ENCODE measurements at regions not wholly inside any gene's neighbourhood (a gene's known extent, or its start where the extent isn't known, plus 50 kb on each side); places are given as distances from the start of the nearest gene placed in this dataset.

GRCh38 chr2:226136739-226137138, 662.9 kb downstream of the IRS1 start:
- DNase-seq (ENCODE audit: low read depth in 1 of 2, low spot score in 1 of 2) (peak in 1 of 2 experiments; percentile 28), FAIRE-seq (no peak), ATAC-seq (peak in 1 of 2 experiments; percentile 55; a peak in 3 of 6 replicates)
- WGBS (ENCODE audit: missing lambda C conversion rate), result 84% methylated on average over 4 of the region's 4 CpGs
- H3K4me1 ChIP-seq, result peaks cover 20% of the 10 kb centered on the region
- H3K4me2 ChIP-seq, result peak overlapping the region; percentile 48; the same call in 2 of the 3 replicates
- no peak overlapping the region for H3K4me3 ChIP-seq
- ChIA-PET CTCF (interaction anchor here (0.9 to 1.5 kb wide), 3 partner anchors 10 to 247 kb away, joined by 3 to 4 read pairs (median 3); no protein-coding TSS in a partner anchor), POLR2A (no interaction called here)
- no peak for TF ChIP-seq HES2 (IDR thresholded peaks at IDR 0.05)
- no peak for TF ChIP-seq RARB (CRISPR knock-in tag; IDR thresholded peaks at IDR 0.05)
- TF ChIP-seq POLR2A (IDR thresholded peaks at IDR 0.05; ENCODE audit: low read length), result no peak
- TF ChIP-seq CTCF (IDR thresholded peaks at IDR 0.05), result no peak
- no peak for TF ChIP-seq PBX3 (IDR thresholded peaks at IDR 0.05)
- TF ChIP-seq RCOR1 (IDR thresholded peaks at IDR 0.05; ENCODE audit: low read depth, low read length), result no peak
- no peak for TF ChIP-seq KDM5A (IDR thresholded peaks at IDR 0.05)
- TF ChIP-seq HDAC2 (IDR thresholded peaks at IDR 0.05), result no peak
- TF ChIP-seq MYC (IDR thresholded peaks at IDR 0.05; ENCODE audit: borderline replicate concordance, low read length), result no peak
- no peaks in the 10 kb centered on the region for H3K9me3 ChIP-seq
- H3K27ac ChIP-seq, result peak overlapping the region; percentile 47 to 77

GRCh38 chr2:226135861-226136548, 663.6 kb downstream of the IRS1 start:
- H3K9me3 ChIP-seq, result no peaks in the 10 kb centered on the region
- H3K4me2 ChIP-seq, result no peak overlapping the region
- 75% methylated on average over 3 of the region's 3 CpGs for WGBS (ENCODE audit: missing lambda C conversion rate)
- peak overlapping the region; percentile 47 to 77; a peak in 5 of 6 replicates for H3K27ac ChIP-seq
- DNase-seq (ENCODE audit: low read depth in 1 of 2, low spot score in 1 of 2) (no peak), FAIRE-seq (no peak), ATAC-seq (no peak)
- POLR2A ChIA-PET, result no interaction called here
- CTCF ChIA-PET, result interaction anchor here (0.9 to 1.5 kb wide), 3 partner anchors 11 to 247 kb away, joined by 3 to 4 read pairs (median 3); no protein-coding TSS in a partner anchor
- no peak for TF ChIP-seq EHMT2 (IDR thresholded peaks at IDR 0.05; ENCODE audit: low read depth)
- no peak for TF ChIP-seq HMGXB4 (CRISPR knock-in tag; IDR thresholded peaks at IDR 0.05; ENCODE audit: borderline replicate concordance)
- no peak for TF ChIP-seq RNF2 (IDR thresholded peaks at IDR 0.05; ENCODE audit: borderline replicate concordance, low read depth)
- no peak for TF ChIP-seq FOSB (CRISPR knock-in tag; IDR thresholded peaks at IDR 0.05)
- no peak for TF ChIP-seq CTCF (IDR thresholded peaks at IDR 0.05)
- no peak for TF ChIP-seq FOSL2 (IDR thresholded peaks at IDR 0.05)
- no peak for TF ChIP-seq FOSL2 (CRISPR knock-in tag; IDR thresholded peaks at IDR 0.05)
- TF ChIP-seq MAFK (IDR thresholded peaks at IDR 0.05; ENCODE audit: partially characterized antibody), result no peak
- no peak for TF ChIP-seq BCL3 (IDR thresholded peaks at IDR 0.05)
- no peak for TF ChIP-seq GATA3 (IDR thresholded peaks at IDR 0.05; ENCODE audit: borderline replicate concordance)
- no peak for TF ChIP-seq JUNB (IDR thresholded peaks at IDR 0.05)
- TF ChIP-seq BHLHE40 (IDR thresholded peaks at IDR 0.05; ENCODE audit: low read depth, low read length), result no peak
- TF ChIP-seq ATOH8 (CRISPR knock-in tag; IDR thresholded peaks at IDR 0.05; ENCODE audit: low read depth), result no peak
- TF ChIP-seq HEYL (CRISPR knock-in tag; IDR thresholded peaks at IDR 0.05), result no peak
- no peak for TF ChIP-seq ZSCAN20 (CRISPR knock-in tag; IDR thresholded peaks at IDR 0.05)
- no peak for TF ChIP-seq ZNF302 (CRISPR knock-in tag; IDR thresholded peaks at IDR 0.05)
- no peak for TF ChIP-seq EHF (CRISPR knock-in tag; IDR thresholded peaks at IDR 0.05)
- H3K4me1 ChIP-seq, result peaks cover 20% of the 10 kb centered on the region
- no peak overlapping the region for H3K4me3 ChIP-seq

Data from A549 (cell line).